A549 (cell line): ENCODE measurements at regions not wholly inside any gene's neighbourhood (a gene's known extent, or its start where the extent isn't known, plus 50 kb on each side); places are given as distances from the start of the nearest gene placed in this dataset.
A peak's percentile ranks its signal among the peaks of the same experiment; 100 is the strongest.
"Not testable (repeated sequence)": the region's sequence is repeated elsewhere in the genome, so short reads cannot be mapped to it uniquely, and the experiment has no call there.

ENCODE experiments used
- ATAC-seq, 2 experiments: fragments of 200-7000 bp in 1 of 2; fragments of >200 bp in 1 of 2; cut with Nextera tagmentation in 1 of 2; cut with Tn5 transposase in 1 of 2; 3 replicates each; pipeline versions ENCODE4 v1.8.0 to v1.9.1; 2018 to 2020; ENCODE audit warnings: mild to moderate bottlenecking in 1 of 2, moderate library complexity in 1 of 2
- CTCF ChIA-PET: fragments of 300-600 bp; sonication (Branson Sonifier 250); formaldehyde crosslinking; extraction: SDS; loops from one replicate; lab custom pipeline; 2021; ENCODE audit warnings: antibody characterized with exemption, inconsistent platforms; lab: Yijun Ruan, JAX
- POLR2A ChIA-PET: fragments of 350-600 bp; formaldehyde crosslinking; extraction: SDS; loops from one replicate; lab custom pipeline; 2021; ENCODE audit warnings: antibody characterized with exemption, inconsistent platforms; lab: Yijun Ruan, JAX
- DNase-seq, 2 experiments: peaks; one replicate each; pipeline versions ENCODE4 v3.0.0 to v3.0.0-alpha.2; 2011 to 2016; ENCODE audit warnings: low read depth in 1 of 2, low spot score in 1 of 2
- FAIRE-seq: peaks from 2 replicates; lab custom pipeline; 2011; peaks lifted over from hg19 to GRCh38; lab: Jason Lieb, UNC
- H3K27ac ChIP-seq, 2 experiments: fragments of >200 bp; sonication (Bioruptor Twin); formaldehyde crosslinking; 3 replicates each; pipeline ENCODE4 v1.5.1; 2016 to 2017
- H3K4me1 ChIP-seq: fragments of >200 bp; sonication (Bioruptor Twin); formaldehyde crosslinking; 3 replicates; pipeline ENCODE4 v1.6.1; 2016
- H3K4me2 ChIP-seq: fragments of >200 bp; sonication (Bioruptor Twin); formaldehyde crosslinking; 3 replicates; pipeline ENCODE4 v1.6.1; 2016
- H3K4me3 ChIP-seq: fragments of >200 bp; sonication (Bioruptor Twin); formaldehyde crosslinking; 3 replicates; pipeline ENCODE4 v1.5.1; 2016
- H3K9me3 ChIP-seq: fragments of >200 bp; sonication (Bioruptor Twin); formaldehyde crosslinking; 3 replicates; pipeline ENCODE4 v1.6.1; 2016
- CBX2 ChIP-seq: fragments of 200-600 bp; sonication (generic); IDR thresholded peaks from 2 replicates; pipeline ENCODE4 v1.6.1; 2016; ENCODE audit warnings: low read depth, mild to moderate bottlenecking, borderline replicate concordance
- CHD4 ChIP-seq: fragments of 200-600 bp; sonication (generic); IDR thresholded peaks from 2 replicates; pipeline ENCODE4 v1.6.1; 2016; ENCODE audit warnings: antibody characterized with exemption, mild to moderate bottlenecking, borderline replicate concordance
- E2F6 ChIP-seq: IDR thresholded peaks from 2 replicates; pipeline ENCODE4 v1.6.1; 2012; ENCODE audit warnings: low read depth, borderline replicate concordance
- EHF ChIP-seq: fragments of 250-450 bp; sonication (Bioruptor Pico); IDR thresholded peaks from 2 replicates; pipeline ENCODE4 v1.5.0; 2020; ENCODE audit warnings: mild to moderate bottlenecking
- ELK1 ChIP-seq: fragments of 150-350 bp; IDR thresholded peaks from 2 replicates; pipeline ENCODE4 v1.6.1; 2014; ENCODE audit warnings: low read depth, mild to moderate bottlenecking, low read length
- EP300 ChIP-seq, 2 experiments: fragments of >200 bp; sonication (Bioruptor Twin); formaldehyde crosslinking; IDR thresholded peaks; 2 replicates in 1 of 2; 3 replicates in 1 of 2; pipeline ENCODE4 v1.6.1; 2016 to 2017
- ESRRA ChIP-seq: fragments of 150-350 bp; IDR thresholded peaks from 2 replicates; pipeline ENCODE4 v1.6.1; 2014; ENCODE audit warnings: mild to moderate bottlenecking, low read length, borderline replicate concordance
- FOSB ChIP-seq: fragments of 250-450 bp; sonication (Bioruptor Pico); IDR thresholded peaks from 2 replicates; pipeline ENCODE4 v1.5.0; 2020; ENCODE audit warnings: mild to moderate bottlenecking, moderate library complexity
- FOSL2 ChIP-seq, 2 experiments: fragments of 450-650 bp in 1 of 2; fragments of >200 bp in 1 of 2; sonication (Bioruptor Twin) in 1 of 2; formaldehyde crosslinking; IDR thresholded peaks; 2 replicates each; pipeline versions ENCODE4 v1.5.0 to v1.6.1; 2016 to 2020; ENCODE audit warnings: mild to moderate bottlenecking in 1 of 2, moderate library complexity in 1 of 2
- FOXS1 ChIP-seq: fragments of 250-450 bp; sonication (Bioruptor Pico); IDR thresholded peaks from 2 replicates; pipeline ENCODE4 v1.5.0; 2020; ENCODE audit warnings: mild to moderate bottlenecking, moderate library complexity
- HDAC2 ChIP-seq: fragments of 200-600 bp; sonication (generic); IDR thresholded peaks from 2 replicates; pipeline ENCODE4 v1.6.1; 2016
- KDM1A ChIP-seq: fragments of 200-600 bp; sonication (generic); IDR thresholded peaks from 2 replicates; pipeline ENCODE4 v1.6.1; 2016; ENCODE audit warnings: low read depth, mild to moderate bottlenecking
- NR3C1 ChIP-seq: fragments of >200 bp; sonication (Bioruptor Twin); formaldehyde crosslinking; IDR thresholded peaks from 3 replicates; pipeline ENCODE4 v1.6.1; 2017
- POLR2AphosphoS2 ChIP-seq: conservative IDR thresholded peaks from 2 replicates; pipeline ENCODE4 v1.6.1; 2012; ENCODE audit warnings: low read length, improper control_type of control experiment, inconsistent platforms
- RAD21 ChIP-seq, 2 experiments: fragments of >200 bp in 1 of 2; sonication (Bioruptor Twin) in 1 of 2; formaldehyde crosslinking in 1 of 2; IDR thresholded peaks in 1 of 2; conservative IDR thresholded peaks in 1 of 2; 2 replicates in 1 of 2; 3 replicates in 1 of 2; pipeline ENCODE4 v1.6.1; 2012 to 2018; ENCODE audit warnings: inconsistent platforms in 1 of 2
- RCOR1 ChIP-seq: fragments of 150-350 bp; IDR thresholded peaks from 2 replicates; pipeline ENCODE4 v1.6.1; 2014; ENCODE audit warnings: antibody characterized with exemption, low read length, low read depth
- SREBF2 ChIP-seq: fragments of 450-650 bp; IDR thresholded peaks from 2 replicates; pipeline ENCODE4 v1.6.1; 2014; ENCODE audit warnings: mild to moderate bottlenecking, moderate library complexity
- ZFP36 ChIP-seq: fragments of 450-650 bp; IDR thresholded peaks from 2 replicates; pipeline ENCODE4 v1.6.1; 2014; ENCODE audit warnings: borderline replicate concordance; ENCODE audit not compliant: partially characterized antibody
- ZNF302 ChIP-seq: fragments of 250-450 bp; sonication (Bioruptor Pico); IDR thresholded peaks from 2 replicates; pipeline ENCODE4 v1.9.0; 2021; ENCODE audit warnings: inconsistent platforms, mild to moderate bottlenecking, moderate library complexity
- WGBS: methylation state at CpG from one replicate; pipeline ENCODE4 v1.1.6; 2017; ENCODE audit errors: missing lambda C conversion rate; 5-methylcytosine and 5-hydroxymethylcytosine counted together
- TF ChIP-seq, protein P1 (sequence below): fragments of >200 bp; sonication (Bioruptor Twin); formaldehyde crosslinking; IDR thresholded peaks from 2 replicates; pipeline ENCODE4 v1.6.1; 2016
- TF ChIP-seq, protein P2 (sequence below): fragments of >200 bp; sonication (Bioruptor Twin); formaldehyde crosslinking; IDR thresholded peaks from 3 replicates; pipeline ENCODE4 v1.5.1; 2016
- TF ChIP-seq, protein P3 (sequence below): fragments of >200 bp; sonication (Bioruptor Twin); formaldehyde crosslinking; IDR thresholded peaks from 3 replicates; pipeline ENCODE4 v1.6.1; 2016

- ChIA-PET CTCF (interaction anchor here (1.0 to 1.5 kb wide), 2 partner anchors 10 to 32 kb away, joined by 3 to 4 read pairs; no protein-coding TSS in a partner anchor), POLR2A (interaction anchor here (0.6 kb wide), 1 partner anchor 194 kb away, joined by 4 read pairs; no protein-coding TSS in a partner anchor)
- Histone ChIP-seq H3K4me2 (no peak overlapping the region), H3K27ac (no peak overlapping the region), H3K4me3 (no peak overlapping the region), H3K4me1 (no peaks in the 10 kb centered on the region), H3K9me3 (peaks cover 14% of the 10 kb centered on the region; the same call in 2 of the 3 replicates)
- ATAC-seq (no peak), DNase-seq (no peak), FAIRE-seq (no peak)
- TF ChIP-seq NR3C1 (no peak), POLR2AphosphoS2 (no peak), RAD21 (conservative IDR thresholded peaks at IDR 0.05 in 1 of 2, IDR thresholded peaks at IDR 0.05 in 1 of 2) (no peak), ELK1 (no peak), HDAC2 (no peak), CBX2 (no peak), ESRRA (no peak)
- WGBS, result 48% methylated on average over 7 of the region's 7 CpGs
Measured at GRCh38 chr5:174493530-174493929, 230.9 kb upstream of the MSX2 start.

DNA sequence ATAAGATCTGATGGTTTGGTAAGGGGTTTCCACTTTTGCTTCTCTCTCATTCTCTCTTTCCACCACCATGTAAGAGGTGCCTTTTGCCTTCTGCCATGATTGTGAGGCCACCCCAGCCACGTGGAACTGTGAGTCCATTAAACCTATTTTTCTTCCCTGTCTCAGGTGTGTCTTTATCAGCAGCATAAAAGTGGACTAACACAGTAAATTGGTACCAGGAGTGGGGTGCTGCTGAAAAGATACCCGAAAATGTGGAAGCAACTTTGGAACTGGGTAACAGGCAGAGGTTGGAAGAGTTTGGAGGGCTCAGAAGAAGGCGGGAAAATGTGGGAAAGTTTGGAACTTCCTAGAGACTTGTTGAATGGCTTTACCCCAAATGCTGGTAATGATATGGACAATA lies 226.4 kb upstream of the MSX2 start:
- H3K9me3 ChIP-seq, result peaks cover 39% of the 10 kb centered on the region
- 12% methylated on average over 3 of the region's 3 CpGs for WGBS
- ATAC-seq, H3K4me2 ChIP-seq, DNase-seq, H3K4me1 ChIP-seq, FAIRE-seq, H3K4me3 ChIP-seq, POLR2A ChIA-PET, H3K27ac ChIP-seq, CTCF ChIA-PET: not testable (repeated sequence)

DNA sequence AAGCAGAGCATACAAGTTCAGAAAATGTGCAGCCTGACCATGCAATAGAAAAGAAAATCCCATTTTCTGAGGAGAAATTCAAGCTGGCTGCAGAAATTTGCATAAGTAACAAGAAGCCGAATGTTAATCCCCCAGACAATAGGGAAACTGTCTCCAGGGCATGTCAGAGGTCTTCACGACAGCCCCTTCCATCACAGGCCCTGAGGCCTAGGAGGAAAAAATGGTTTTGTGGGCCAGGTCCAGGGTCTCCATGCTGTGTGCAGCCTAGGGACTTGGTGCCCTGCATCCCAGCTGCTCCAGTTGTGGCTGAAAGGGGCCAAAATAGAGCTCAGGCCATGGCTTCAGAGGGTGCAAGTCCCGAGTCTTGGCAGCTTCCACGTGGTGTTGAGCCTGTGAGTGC lies 225.8 kb upstream of the MSX2 start:
- peak; percentile 13 for FAIRE-seq
- DNase-seq, POLR2A ChIA-PET, H3K4me1 ChIP-seq, H3K27ac ChIP-seq, H3K4me3 ChIP-seq, ATAC-seq, CTCF ChIA-PET, H3K4me2 ChIP-seq: not testable (repeated sequence)
- 2% methylated on average over 4 of the region's 4 CpGs for WGBS
- TF ChIP-seq ZFP36, result peak; percentile 61
- peaks cover 41% of the 10 kb centered on the region for H3K9me3 ChIP-seq

DNA sequence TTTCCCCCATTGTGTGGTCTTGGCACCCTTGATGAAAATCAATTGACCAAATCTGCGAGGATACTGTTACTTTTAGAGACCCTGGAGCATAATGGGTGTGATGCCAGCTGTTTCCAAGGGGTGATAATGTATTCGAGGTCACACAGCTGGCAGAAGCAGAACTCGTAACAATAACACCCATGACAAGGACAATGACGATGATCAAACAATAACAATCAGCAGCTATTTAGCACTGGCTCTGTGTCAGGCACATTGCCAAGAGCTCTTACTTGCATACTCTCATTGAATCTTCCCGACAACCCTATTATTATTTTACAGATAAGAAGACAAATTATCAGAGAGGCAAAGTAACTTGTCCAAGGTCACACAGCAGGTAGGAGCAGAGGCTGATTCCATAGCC lies 223.7 kb upstream of the MSX2 start:
- TF ChIP-seq CHD4 (no peak), FOSB (CRISPR knock-in tag) (no peak), SREBF2 (no peak), FOXS1 (no peak), HDAC2 (no peak)
- TF ChIP-seq, protein P1, sequence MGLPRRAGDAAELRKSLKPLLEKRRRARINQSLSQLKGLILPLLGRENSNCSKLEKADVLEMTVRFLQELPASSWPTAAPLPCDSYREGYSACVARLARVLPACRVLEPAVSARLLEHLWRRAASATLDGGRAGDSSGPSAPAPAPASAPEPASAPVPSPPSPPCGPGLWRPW, result no peak
- no peak for FAIRE-seq
- CTCF ChIA-PET, result no interaction called here
- no peak for ATAC-seq
- no peak overlapping the region for H3K4me3 ChIP-seq
- H3K4me2 ChIP-seq, result no peak overlapping the region
- no peak for DNase-seq
- peaks cover 41% of the 10 kb centered on the region for H3K9me3 ChIP-seq
- POLR2A ChIA-PET, result no interaction called here
- peaks cover 8% of the 10 kb centered on the region; the same call in 1 of the 3 replicates for H3K4me1 ChIP-seq
- no peak overlapping the region for H3K27ac ChIP-seq
- 15% methylated on average over 5 of the region's 5 CpGs for WGBS

DNA sequence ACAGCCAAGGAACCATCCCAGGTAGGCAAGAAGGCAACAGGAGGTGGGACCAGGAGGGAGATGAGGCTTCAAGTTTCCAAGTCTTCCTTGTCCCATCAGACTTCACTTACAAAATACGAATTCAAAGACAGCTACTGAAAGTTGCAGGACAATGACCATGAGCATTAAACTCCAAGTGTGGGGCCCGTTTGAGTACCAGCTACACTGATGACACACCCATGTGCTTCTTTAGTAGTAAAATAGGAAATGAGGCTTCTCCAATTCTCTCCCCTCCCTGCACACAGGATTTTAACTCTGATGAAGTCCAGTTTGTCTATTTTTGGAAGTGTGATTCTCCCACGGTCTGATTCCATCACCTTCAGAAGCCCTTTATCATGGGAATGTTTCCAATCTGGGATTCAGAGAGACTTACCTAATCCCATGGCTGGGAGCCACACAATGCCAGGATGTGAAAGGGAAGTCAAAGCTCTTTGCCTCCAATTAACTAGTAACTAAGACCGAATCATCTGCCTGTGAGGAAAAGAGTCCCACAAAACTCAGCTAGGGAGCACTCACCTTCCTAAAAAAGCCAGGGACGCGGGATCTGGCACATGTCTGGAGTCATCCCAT lies 222.8 kb upstream of the MSX2 start:
- no peak overlapping the region for H3K27ac ChIP-seq
- CTCF ChIA-PET, result no interaction called here
- peaks cover 8% of the 10 kb centered on the region; the same call in 1 of the 3 replicates for H3K4me1 ChIP-seq
- 2% methylated on average over 6 of the region's 6 CpGs for WGBS
- FAIRE-seq (no peak), ATAC-seq (no peak), DNase-seq (no peak)
- POLR2A ChIA-PET, result no interaction called here
- peaks cover 41% of the 10 kb centered on the region for H3K9me3 ChIP-seq
- no peak overlapping the region for H3K4me3 ChIP-seq
- no peak overlapping the region for H3K4me2 ChIP-seq
- TF ChIP-seq, protein P2, sequence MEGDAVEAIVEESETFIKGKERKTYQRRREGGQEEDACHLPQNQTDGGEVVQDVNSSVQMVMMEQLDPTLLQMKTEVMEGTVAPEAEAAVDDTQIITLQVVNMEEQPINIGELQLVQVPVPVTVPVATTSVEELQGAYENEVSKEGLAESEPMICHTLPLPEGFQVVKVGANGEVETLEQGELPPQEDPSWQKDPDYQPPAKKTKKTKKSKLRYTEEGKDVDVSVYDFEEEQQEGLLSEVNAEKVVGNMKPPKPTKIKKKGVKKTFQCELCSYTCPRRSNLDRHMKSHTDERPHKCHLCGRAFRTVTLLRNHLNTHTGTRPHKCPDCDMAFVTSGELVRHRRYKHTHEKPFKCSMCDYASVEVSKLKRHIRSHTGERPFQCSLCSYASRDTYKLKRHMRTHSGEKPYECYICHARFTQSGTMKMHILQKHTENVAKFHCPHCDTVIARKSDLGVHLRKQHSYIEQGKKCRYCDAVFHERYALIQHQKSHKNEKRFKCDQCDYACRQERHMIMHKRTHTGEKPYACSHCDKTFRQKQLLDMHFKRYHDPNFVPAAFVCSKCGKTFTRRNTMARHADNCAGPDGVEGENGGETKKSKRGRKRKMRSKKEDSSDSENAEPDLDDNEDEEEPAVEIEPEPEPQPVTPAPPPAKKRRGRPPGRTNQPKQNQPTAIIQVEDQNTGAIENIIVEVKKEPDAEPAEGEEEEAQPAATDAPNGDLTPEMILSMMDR, result no peak
- TF ChIP-seq RCOR1, result no peak
- no peak for TF ChIP-seq ZNF302 (CRISPR knock-in tag)
- TF ChIP-seq CHD4, result no peak
- no peak for TF ChIP-seq FOXS1
- no peak for TF ChIP-seq EP300 (IDR thresholded peaks at IDR 0.05)
- no peak for TF ChIP-seq KDM1A
- TF ChIP-seq FOSL2 (IDR thresholded peaks at IDR 0.05), result no peak
- TF ChIP-seq FOSL2 (CRISPR knock-in tag; IDR thresholded peaks at IDR 0.05), result no peak
- TF ChIP-seq E2F6, result no peak
- TF ChIP-seq, protein P3, sequence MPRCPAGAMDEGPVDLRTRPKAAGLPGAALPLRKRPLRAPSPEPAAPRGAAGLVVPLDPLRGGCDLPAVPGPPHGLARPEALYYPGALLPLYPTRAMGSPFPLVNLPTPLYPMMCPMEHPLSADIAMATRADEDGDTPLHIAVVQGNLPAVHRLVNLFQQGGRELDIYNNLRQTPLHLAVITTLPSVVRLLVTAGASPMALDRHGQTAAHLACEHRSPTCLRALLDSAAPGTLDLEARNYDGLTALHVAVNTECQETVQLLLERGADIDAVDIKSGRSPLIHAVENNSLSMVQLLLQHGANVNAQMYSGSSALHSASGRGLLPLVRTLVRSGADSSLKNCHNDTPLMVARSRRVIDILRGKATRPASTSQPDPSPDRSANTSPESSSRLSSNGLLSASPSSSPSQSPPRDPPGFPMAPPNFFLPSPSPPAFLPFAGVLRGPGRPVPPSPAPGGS, result no peak
- TF ChIP-seq EHF (CRISPR knock-in tag), result no peak
